ENCODE measurements at regions not wholly inside any gene's neighbourhood (a gene's known extent, or its start where the extent isn't known, plus 50 kb on each side); places are given as distances from the start of the nearest gene placed in this dataset.

- in situ Hi-C loops (cut with HindIII; ENCODE audit: low pct_ligation_motif_present, low sequenced_read_pairs) = no loop called here
- H3K27me3 ChIP-seq (replicated peaks) = no peaks in the 10 kb centered on the region
- H3K36me3 ChIP-seq (replicated peaks) = no peaks in the 10 kb centered on the region
- TF ChIP-seq, protein P1, sequence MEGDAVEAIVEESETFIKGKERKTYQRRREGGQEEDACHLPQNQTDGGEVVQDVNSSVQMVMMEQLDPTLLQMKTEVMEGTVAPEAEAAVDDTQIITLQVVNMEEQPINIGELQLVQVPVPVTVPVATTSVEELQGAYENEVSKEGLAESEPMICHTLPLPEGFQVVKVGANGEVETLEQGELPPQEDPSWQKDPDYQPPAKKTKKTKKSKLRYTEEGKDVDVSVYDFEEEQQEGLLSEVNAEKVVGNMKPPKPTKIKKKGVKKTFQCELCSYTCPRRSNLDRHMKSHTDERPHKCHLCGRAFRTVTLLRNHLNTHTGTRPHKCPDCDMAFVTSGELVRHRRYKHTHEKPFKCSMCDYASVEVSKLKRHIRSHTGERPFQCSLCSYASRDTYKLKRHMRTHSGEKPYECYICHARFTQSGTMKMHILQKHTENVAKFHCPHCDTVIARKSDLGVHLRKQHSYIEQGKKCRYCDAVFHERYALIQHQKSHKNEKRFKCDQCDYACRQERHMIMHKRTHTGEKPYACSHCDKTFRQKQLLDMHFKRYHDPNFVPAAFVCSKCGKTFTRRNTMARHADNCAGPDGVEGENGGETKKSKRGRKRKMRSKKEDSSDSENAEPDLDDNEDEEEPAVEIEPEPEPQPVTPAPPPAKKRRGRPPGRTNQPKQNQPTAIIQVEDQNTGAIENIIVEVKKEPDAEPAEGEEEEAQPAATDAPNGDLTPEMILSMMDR (IDR thresholded peaks at IDR 0.05; ENCODE audit: low read depth, low read length, missing control alignments) = no peak
- H3K27ac ChIP-seq = no peak overlapping the region
- no peak overlapping the region for H3K4me3 ChIP-seq (ENCODE audit: low read depth, low read length)
- DNase-seq = no peak
Observed at GRCh38 chr3:459311-459670, 262.7 kb downstream of the CHL1 start.

DNA sequence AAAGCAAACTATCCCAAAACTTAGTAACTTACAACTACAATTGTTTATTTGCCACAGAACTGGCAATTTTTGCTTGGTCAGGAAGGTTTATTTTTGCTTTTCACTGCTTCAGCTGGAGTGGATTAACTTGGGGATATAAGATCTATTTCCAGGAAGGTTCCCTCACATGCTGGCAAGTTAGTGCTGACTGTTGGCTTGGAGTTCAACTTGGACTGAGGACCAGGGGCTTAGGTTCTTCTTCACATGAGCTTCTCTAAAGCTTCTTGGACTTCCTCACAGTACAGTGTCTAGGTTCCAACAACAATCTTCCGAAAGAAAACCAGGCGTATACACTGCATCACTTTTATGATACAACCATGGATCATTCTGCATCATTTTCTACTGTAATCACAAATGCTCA lies 264.4 kb downstream of the CHL1 start:
- in situ Hi-C loops (cut with HindIII; ENCODE audit: low pct_ligation_motif_present, low sequenced_read_pairs) = no loop called here

DNA sequence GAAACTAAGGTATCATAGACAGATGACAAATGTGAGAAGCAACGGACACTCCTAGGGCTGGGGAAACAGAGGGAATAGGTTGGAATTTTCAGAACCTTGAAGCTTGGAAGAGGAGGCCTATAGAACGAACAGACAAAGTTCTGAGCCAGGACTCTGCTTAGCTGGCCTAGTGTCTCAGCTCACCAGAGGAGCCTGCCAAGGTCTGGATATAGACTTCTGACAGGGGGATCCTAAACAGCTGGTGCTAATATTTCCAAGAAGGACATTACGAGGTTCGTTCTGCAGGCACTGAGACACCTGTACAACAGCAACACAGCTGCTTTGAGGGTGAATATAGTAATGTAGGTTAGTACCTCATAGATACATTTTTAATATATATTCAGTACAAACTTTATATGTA lies 266.3 kb downstream of the CHL1 start:
- DNase-seq = no peak
- in situ Hi-C loops (cut with HindIII; ENCODE audit: low pct_ligation_motif_present, low sequenced_read_pairs) = no loop called here

More for the DNA sequence above, 264.4 kb downstream of the CHL1 start:
- Histone ChIP-seq H3K27ac (no peak overlapping the region), H3K36me3 (replicated peaks) (no peaks in the 10 kb centered on the region), H3K27me3 (replicated peaks) (no peaks in the 10 kb centered on the region), H3K4me3 (ENCODE audit: low read depth, low read length) (no peak overlapping the region)
- DNase-seq = no peak
- TF ChIP-seq, protein P1 (IDR thresholded peaks at IDR 0.05; ENCODE audit: low read depth, low read length, missing control alignments) = no peak

GRCh38 chr3:463252-464192 lies 267.0 kb downstream of the CHL1 start:
- no peaks in the 10 kb centered on the region for H3K36me3 ChIP-seq (replicated peaks)
- TF ChIP-seq, protein P1 (IDR thresholded peaks at IDR 0.05; ENCODE audit: low read depth, low read length, missing control alignments) = no peak
- H3K27me3 ChIP-seq (replicated peaks) = no peaks in the 10 kb centered on the region
- in situ Hi-C loops (cut with HindIII; ENCODE audit: low pct_ligation_motif_present, low sequenced_read_pairs) = no loop called here
- DNase-seq = no peak
- no peak overlapping the region for H3K27ac ChIP-seq
- H3K4me3 ChIP-seq (ENCODE audit: low read depth, low read length) = no peak overlapping the region

More for the DNA sequence above, 266.3 kb downstream of the CHL1 start:
- TF ChIP-seq, protein P1 (IDR thresholded peaks at IDR 0.05; ENCODE audit: low read depth, low read length, missing control alignments) = no peak
- H3K36me3 ChIP-seq (replicated peaks) = no peaks in the 10 kb centered on the region
- H3K27me3 ChIP-seq (replicated peaks) = no peaks in the 10 kb centered on the region
- H3K4me3 ChIP-seq (ENCODE audit: low read depth, low read length) = no peak overlapping the region
- no peak overlapping the region for H3K27ac ChIP-seq

- Histone ChIP-seq H3K36me3 (replicated peaks) (no peaks in the 10 kb centered on the region), H3K27me3 (replicated peaks) (no peaks in the 10 kb centered on the region), H3K27ac (no peak overlapping the region), H3K4me3 (ENCODE audit: low read depth, low read length) (no peak overlapping the region)
- DNase-seq = no peak
- in situ Hi-C loops (cut with HindIII; ENCODE audit: low pct_ligation_motif_present, low sequenced_read_pairs) = no loop called here
- TF ChIP-seq, protein P1 (IDR thresholded peaks at IDR 0.05; ENCODE audit: low read depth, low read length, missing control alignments) = no peak
Observed at GRCh38 chr3:464255-464654, 267.7 kb downstream of the CHL1 start.

All from brain microvascular endothelial cell (primary cell).